Hepatocyte (in vitro differentiated cells): ENCODE measurements at regions not wholly inside any gene's neighbourhood (a gene's known extent, or its start where the extent isn't known, plus 50 kb on each side); places are given as distances from the start of the nearest gene placed in this dataset.

Experiments
- DNase-seq: peaks from one replicate; pipeline ENCODE4 v3.0.0-alpha.2; 2016; ENCODE audit warnings: low spot score
- H2AFZ ChIP-seq: fragments of 200-600 bp; sonication (generic); 2 replicates; pipeline ENCODE4 v1.6.0; 2016; ENCODE audit warnings: antibody characterized with exemption, mild to moderate bottlenecking
- H3K27ac ChIP-seq: fragments of 200-600 bp; sonication (generic); 2 replicates; pipeline ENCODE4 v1.5.1; 2016; ENCODE audit warnings: mild to moderate bottlenecking
- H3K27me3 ChIP-seq: fragments of 200-600 bp; sonication (generic); 2 replicates; pipeline ENCODE4 v1.6.1; 2016
- H3K36me3 ChIP-seq: fragments of 200-600 bp; sonication (generic); replicated peaks from 2 replicates; pipeline ENCODE4 v1.5.1; 2016; ENCODE audit warnings: low read depth; ENCODE audit not compliant: insufficient read depth
- H3K4me1 ChIP-seq: fragments of 200-600 bp; sonication (generic); 2 replicates; pipeline ENCODE4 v1.5.1; 2016; ENCODE audit warnings: mild to moderate bottlenecking, moderate library complexity; ENCODE audit not compliant: insufficient read depth
- H3K4me2 ChIP-seq: fragments of 200-600 bp; sonication (generic); 2 replicates; pipeline ENCODE4 v1.6.0; 2016
- H3K4me3 ChIP-seq: fragments of 200-600 bp; sonication (generic); 2 replicates; pipeline ENCODE4 v1.5.1; 2016; ENCODE audit warnings: mild to moderate bottlenecking
- H3K79me2 ChIP-seq: fragments of 200-600 bp; sonication (generic); 2 replicates; pipeline ENCODE4 v1.6.0; 2017; ENCODE audit warnings: mild to moderate bottlenecking
- H3K9me2 ChIP-seq: fragments of 200-600 bp; sonication (generic); replicated peaks from 2 replicates; pipeline ENCODE4 v1.6.0; 2017; ENCODE audit warnings: mild to moderate bottlenecking; ENCODE audit not compliant: insufficient read depth
- H3K9me3 ChIP-seq: fragments of 200-600 bp; sonication (generic); 2 replicates; pipeline ENCODE4 v1.5.1; 2016; ENCODE audit warnings: low read depth, mild to moderate bottlenecking
- H4K20me1 ChIP-seq: fragments of 200-600 bp; sonication (generic); 2 replicates; pipeline ENCODE4 v1.6.0; 2016; ENCODE audit warnings: mild to moderate bottlenecking; ENCODE audit not compliant: insufficient read depth, poor library complexity, severe bottlenecking
- CTCF ChIP-seq: fragments of 200-600 bp; sonication (generic); IDR thresholded peaks from 2 replicates; pipeline ENCODE4 v1.5.1; 2016; ENCODE audit warnings: antibody characterized with exemption, mild to moderate bottlenecking; ENCODE audit not compliant: poor library complexity
- EZH2 ChIP-seq: fragments of 200-600 bp; sonication (generic); IDR thresholded peaks from 2 replicates; pipeline ENCODE4 v1.6.1; 2016; ENCODE audit warnings: antibody characterized with exemption, mild to moderate bottlenecking, borderline replicate concordance
- EZH2phosphoT487 ChIP-seq: fragments of 200-600 bp; sonication (generic); IDR thresholded peaks from one replicate; pipeline ENCODE4 v1.6.1; 2018; ENCODE audit warnings: antibody characterized with exemption, mild to moderate bottlenecking, low read depth, moderate library complexity; ENCODE audit not compliant: unreplicated experiment, severe bottlenecking
- WGBS: methylation state at CpG from one replicate; pipeline ENCODE4 v1.1.6; 2016; ENCODE audit warnings: low lambda C conversion rate; ENCODE audit errors: missing lambda C conversion rate; 5-methylcytosine and 5-hydroxymethylcytosine counted together

GRCh38 chr5:175056831-175057230 lies 332.4 kb downstream of the MSX2 start:
- Histone ChIP-seq H3K9me3 (no peaks in the 10 kb centered on the region), H3K36me3 (no peaks in the 10 kb centered on the region), H3K4me2 (no peak overlapping the region), H4K20me1 (no peaks in the 10 kb centered on the region), H3K9me2 (no peaks in the 10 kb centered on the region), H3K27me3 (peaks cover 20% of the 10 kb centered on the region), H3K79me2 (no peaks in the 10 kb centered on the region), H3K4me3 (no peak overlapping the region), H3K27ac (no peak overlapping the region), H3K4me1 (no peaks in the 10 kb centered on the region), H2AFZ (no peak overlapping the region)
- no peak for TF ChIP-seq CTCF
- DNase-seq, result no peak
- WGBS, result 88% methylated on average over 4 of the region's 4 CpGs

GRCh38 chr5:175054243-175054642 lies 329.9 kb downstream of the MSX2 start:
- Histone ChIP-seq H3K9me3 (no peaks in the 10 kb centered on the region), H3K27ac (no peak overlapping the region), H4K20me1 (no peaks in the 10 kb centered on the region), H3K4me3 (no peak overlapping the region), H3K79me2 (no peaks in the 10 kb centered on the region), H2AFZ (no peak overlapping the region), H3K4me2 (no peak overlapping the region), H3K9me2 (no peaks in the 10 kb centered on the region), H3K36me3 (no peaks in the 10 kb centered on the region), H3K27me3 (peaks cover 16% of the 10 kb centered on the region), H3K4me1 (no peaks in the 10 kb centered on the region)
- 89% methylated on average over 3 of the region's 3 CpGs for WGBS
- TF ChIP-seq CTCF (no peak), EZH2phosphoT487 (no peak), EZH2 (no peak)
- DNase-seq, result no peak

GRCh38 chr5:175052351-175052750 lies 328.0 kb downstream of the MSX2 start:
- Histone ChIP-seq H3K79me2 (no peaks in the 10 kb centered on the region), H3K9me3 (no peaks in the 10 kb centered on the region), H3K9me2 (no peaks in the 10 kb centered on the region), H3K27me3 (peaks cover 5% of the 10 kb centered on the region), H4K20me1 (no peaks in the 10 kb centered on the region), H2AFZ (no peak overlapping the region), H3K4me2 (no peak overlapping the region), H3K4me3 (no peak overlapping the region), H3K27ac (no peak overlapping the region), H3K4me1 (no peaks in the 10 kb centered on the region), H3K36me3 (no peaks in the 10 kb centered on the region)
- WGBS, result 91% methylated on average over 2 of the region's 2 CpGs
- DNase-seq, result no peak
- no peak for TF ChIP-seq EZH2
- no peak for TF ChIP-seq CTCF
- TF ChIP-seq EZH2phosphoT487, result no peak

GRCh38 chr5:175047048-175047447 lies 322.7 kb downstream of the MSX2 start:
- H3K27ac ChIP-seq, result no peak overlapping the region
- no peak for TF ChIP-seq EZH2
- no peak for TF ChIP-seq EZH2phosphoT487
- no peak for TF ChIP-seq CTCF
- WGBS, result 75% methylated on average over 1 of the region's 1 CpG
- H2AFZ ChIP-seq, result no peak overlapping the region
- H3K9me3 ChIP-seq, result no peaks in the 10 kb centered on the region
- H4K20me1 ChIP-seq, result no peaks in the 10 kb centered on the region
- H3K27me3 ChIP-seq, result no peaks in the 10 kb centered on the region
- no peak overlapping the region for H3K4me3 ChIP-seq
- no peaks in the 10 kb centered on the region for H3K4me1 ChIP-seq
- no peak for DNase-seq
- no peak overlapping the region for H3K4me2 ChIP-seq
- H3K79me2 ChIP-seq, result no peaks in the 10 kb centered on the region
- no peaks in the 10 kb centered on the region for H3K36me3 ChIP-seq
- no peaks in the 10 kb centered on the region for H3K9me2 ChIP-seq
